OCI-LY7 (cell line): ENCODE measurements at regions not wholly inside any gene's neighbourhood (a gene's known extent, or its start where the extent isn't known, plus 50 kb on each side); places are given as distances from the start of the nearest gene placed in this dataset.

Experiments used
- CTCF ChIP-seq: fragments of 200-600 bp; sonication (generic); conservative IDR thresholded peaks from 2 replicates; pipeline ENCODE4 v1.5.1; 2014; ENCODE audit warnings: mild to moderate bottlenecking, antibody characterized with exemption, low read length, moderate library complexity, mixed read lengths
- EZH2phosphoT487 ChIP-seq: fragments of 200-600 bp; sonication (generic); IDR thresholded peaks from 2 replicates; pipeline ENCODE4 v1.6.1; 2018; ENCODE audit warnings: low read depth, borderline replicate concordance, mild to moderate bottlenecking, mixed run types, antibody characterized with exemption, low read length, moderate library complexity, mixed read lengths

GRCh38 chr4:181331214-181331613 lies 912.0 kb upstream of the TENM3 start:
- TF ChIP-seq CTCF (no peak), EZH2phosphoT487 (no peak)
